GM10248 (cell line): ENCODE measurements at regions not wholly inside any gene's neighbourhood (a gene's known extent, or its start where the extent isn't known, plus 50 kb on each side); places are given as distances from the start of the nearest gene placed in this dataset.
"Not testable (repeated sequence)": the region's sequence is repeated elsewhere in the genome, so short reads cannot be mapped to it uniquely, and the experiment has no call there.

Experiments
- CTCF ChIA-PET: fragments of 300-600 bp; sonication (Branson Sonifier 250); formaldehyde crosslinking; extraction: SDS; loops from one replicate; lab custom pipeline; 2021; ENCODE audit warnings: antibody characterized with exemption; lab: Yijun Ruan, JAX
- POLR2A ChIA-PET: fragments of 350-650 bp; sonication (Branson Sonifier 250); formaldehyde crosslinking; extraction: SDS; loops from one replicate; lab custom pipeline; 2020; ENCODE audit warnings: antibody characterized with exemption; lab: Yijun Ruan, JAX
- DNase-seq: peaks from one replicate; pipeline ENCODE4 v3.0.0; 2012; ENCODE audit errors: extremely low spot score
- TF ChIP-seq, protein P1 (sequence below): IDR thresholded peaks from 2 replicates; pipeline ENCODE4 v1.5.1; 2012; ENCODE audit warnings: mild to moderate bottlenecking, low read depth; ENCODE audit errors: extremely low read depth, missing control alignments, control extremely low read depth

DNA sequence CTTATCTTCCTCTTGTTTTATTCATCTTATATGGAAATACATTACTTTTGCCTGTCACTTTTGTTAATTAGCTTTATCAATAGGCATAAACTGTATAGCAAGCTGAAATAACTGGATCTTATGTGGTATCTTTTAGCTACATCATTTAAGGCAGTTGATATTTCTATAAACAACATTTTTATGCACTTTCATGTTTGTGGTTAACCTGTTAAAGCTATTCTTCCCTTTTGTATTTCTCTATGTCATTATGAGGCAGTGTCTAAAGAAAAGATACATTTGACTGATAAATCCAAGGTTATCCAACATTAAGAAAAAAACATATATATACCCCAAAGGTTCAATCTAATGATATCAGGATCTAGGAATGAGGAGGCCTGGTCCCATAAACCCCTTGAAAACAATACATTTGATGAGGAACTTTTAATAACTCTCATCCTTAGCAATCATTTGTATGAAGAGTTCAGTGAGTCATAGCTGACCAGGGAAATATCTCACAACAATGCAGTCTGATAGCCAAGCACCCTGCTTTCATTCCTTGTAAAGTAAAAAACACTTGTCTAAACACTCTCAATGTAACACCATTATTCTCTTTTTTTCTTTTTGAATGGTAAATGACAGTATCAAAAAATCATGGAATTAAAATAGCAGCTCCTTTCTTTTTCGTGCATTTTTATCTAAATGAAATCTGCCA is 300.9 kb downstream of the NEBL start:
- ChIA-PET CTCF (interaction anchor here (1.9 kb wide), 1 partner anchor 14 kb away, joined by 6 read pairs; no protein-coding TSS in a partner anchor), POLR2A (no interaction called here)
- no peak for DNase-seq
- TF ChIP-seq, protein P1, sequence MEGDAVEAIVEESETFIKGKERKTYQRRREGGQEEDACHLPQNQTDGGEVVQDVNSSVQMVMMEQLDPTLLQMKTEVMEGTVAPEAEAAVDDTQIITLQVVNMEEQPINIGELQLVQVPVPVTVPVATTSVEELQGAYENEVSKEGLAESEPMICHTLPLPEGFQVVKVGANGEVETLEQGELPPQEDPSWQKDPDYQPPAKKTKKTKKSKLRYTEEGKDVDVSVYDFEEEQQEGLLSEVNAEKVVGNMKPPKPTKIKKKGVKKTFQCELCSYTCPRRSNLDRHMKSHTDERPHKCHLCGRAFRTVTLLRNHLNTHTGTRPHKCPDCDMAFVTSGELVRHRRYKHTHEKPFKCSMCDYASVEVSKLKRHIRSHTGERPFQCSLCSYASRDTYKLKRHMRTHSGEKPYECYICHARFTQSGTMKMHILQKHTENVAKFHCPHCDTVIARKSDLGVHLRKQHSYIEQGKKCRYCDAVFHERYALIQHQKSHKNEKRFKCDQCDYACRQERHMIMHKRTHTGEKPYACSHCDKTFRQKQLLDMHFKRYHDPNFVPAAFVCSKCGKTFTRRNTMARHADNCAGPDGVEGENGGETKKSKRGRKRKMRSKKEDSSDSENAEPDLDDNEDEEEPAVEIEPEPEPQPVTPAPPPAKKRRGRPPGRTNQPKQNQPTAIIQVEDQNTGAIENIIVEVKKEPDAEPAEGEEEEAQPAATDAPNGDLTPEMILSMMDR = no peak

- CTCF ChIA-PET = interaction anchor here (1.4 kb wide), 1 partner anchor 16 kb away, joined by 4 read pairs; no protein-coding TSS in a partner anchor
- POLR2A ChIA-PET = no interaction called here
- DNase-seq = no peak
- TF ChIP-seq, protein P1 = no peak
Observed at GRCh38 chr10:20593649-20594048, 303.5 kb downstream of the NEBL start.

- TF ChIP-seq, protein P1 = no peak
- ChIA-PET POLR2A (no interaction called here), CTCF (no interaction called here)
- DNase-seq = no peak
Observed at GRCh38 chr10:20582041-20582440, 315.1 kb downstream of the NEBL start.

DNA sequence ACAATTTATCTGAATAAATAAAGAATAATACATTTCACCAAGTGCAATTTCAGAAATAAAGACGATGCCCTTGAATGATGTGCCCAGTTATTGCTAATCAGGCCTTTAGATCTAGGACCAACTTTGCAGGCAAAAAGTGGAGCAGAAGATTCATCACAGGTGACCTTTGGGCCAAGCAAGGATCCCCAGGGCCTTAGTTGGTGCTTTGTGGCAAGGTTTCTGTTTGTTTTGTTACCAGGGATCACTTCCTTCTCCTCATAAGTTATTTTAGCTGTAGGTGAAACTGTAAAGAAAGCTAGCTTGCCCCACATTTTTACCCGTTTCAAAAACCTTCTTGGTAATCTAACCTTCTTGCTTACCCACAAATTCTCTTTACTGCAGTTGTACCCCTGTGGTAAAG is 323.2 kb downstream of the NEBL start:
- DNase-seq = no peak
- TF ChIP-seq, protein P1 = no peak
- CTCF ChIA-PET = no interaction called here
- POLR2A ChIA-PET = no interaction called here

GRCh38 chr10:20555990-20556389 is 341.1 kb downstream of the NEBL start:
- DNase-seq, CTCF ChIA-PET, POLR2A ChIA-PET: not testable (repeated sequence)

- POLR2A ChIA-PET = no interaction called here
Observed at GRCh38 chr10:20552382-20552781, 344.7 kb downstream of the NEBL start.

DNA sequence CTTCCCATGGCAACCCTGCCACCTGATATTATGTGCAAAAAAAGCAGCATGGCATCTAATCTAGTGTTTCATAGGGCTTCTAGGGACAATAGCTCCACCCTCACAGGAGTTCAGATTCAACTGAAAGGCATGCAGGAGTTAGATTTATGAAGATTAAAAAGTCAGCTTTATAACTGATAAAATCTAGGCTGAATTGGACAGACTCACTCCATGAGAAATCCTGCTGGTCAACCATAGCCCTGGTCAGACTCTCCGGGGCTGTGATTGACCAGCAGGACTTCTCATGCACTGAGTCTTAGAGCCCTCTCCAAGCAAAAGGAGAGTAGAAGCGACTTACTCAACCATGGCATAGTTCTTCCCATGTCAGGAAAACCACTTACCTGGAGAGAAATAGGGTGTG is 345.4 kb downstream of the NEBL start:
- ChIA-PET POLR2A (no interaction called here), CTCF (interaction anchor here (1.1 kb wide), 1 partner anchor 26 kb away, joined by 3 read pairs; no protein-coding TSS in a partner anchor)
- TF ChIP-seq, protein P1 = no peak
- DNase-seq = no peak

More at GRCh38 chr10:20552382-20552781, 344.7 kb downstream of the NEBL start:
- CTCF ChIA-PET = interaction anchor here (1.1 kb wide), 1 partner anchor 26 kb away, joined by 3 read pairs; no protein-coding TSS in a partner anchor
- TF ChIP-seq, protein P1 = no peak
- DNase-seq = no peak
